ENCODE measurements at regions not wholly inside any gene's neighbourhood (a gene's known extent, or its start where the extent isn't known, plus 50 kb on each side); places are given as distances from the start of the nearest gene placed in this dataset.

DNA sequence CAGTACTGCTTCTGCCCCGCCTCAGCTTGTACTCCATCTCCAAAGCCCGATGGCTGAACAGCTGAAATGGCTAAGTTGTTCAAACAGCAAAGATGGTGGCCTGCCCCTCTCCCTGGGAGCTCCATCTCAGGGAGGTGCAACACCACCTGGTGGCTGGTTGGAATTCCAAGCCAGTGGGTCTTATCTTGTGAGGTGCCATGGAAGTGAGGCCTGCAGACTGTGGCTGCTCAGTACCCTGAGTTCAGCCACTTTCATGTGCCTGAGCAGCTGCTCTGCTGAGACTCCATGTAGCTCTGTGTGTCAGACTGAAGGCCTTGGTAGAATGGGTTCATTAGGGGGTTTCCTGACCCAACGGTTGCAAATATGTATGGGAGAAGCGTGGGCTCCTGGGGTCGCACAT, 67.3 kb upstream of the SPRY2 start:
- no peak overlapping the region for H2AFZ ChIP-seq (ENCODE audit: low read length)
- H3K27me3 ChIP-seq (ENCODE audit: low read length): no peaks in the 10 kb centered on the region
- no peaks in the 10 kb centered on the region for H3K79me2 ChIP-seq (ENCODE audit: low read length)
- no peaks in the 10 kb centered on the region for H3K4me1 ChIP-seq (ENCODE audit: insufficient read depth, low read length)
- no peaks in the 10 kb centered on the region for H3F3A ChIP-seq (ENCODE audit: low read length, unreplicated experiment)
- no peak overlapping the region for H3K4me3 ChIP-seq (ENCODE audit: low read length)
- ChIA-PET POLR2A (ENCODE audit: unreplicated experiment) (no interaction called here), CTCF (no interaction called here)
- no peak overlapping the region for H3K27ac ChIP-seq (ENCODE audit: low read length)
- H3K9ac ChIP-seq (ENCODE audit: low read length): no peak overlapping the region
- BruUV-seq (replicated peaks): no TSS peak
- H4K20me1 ChIP-seq (ENCODE audit: low read length): no peaks in the 10 kb centered on the region
- intact Hi-C loops (cut with micrococcal nuclease): no loop called here
- DNase-seq: peak; percentile 14
- H3K9me2 ChIP-seq (replicated peaks; ENCODE audit: low read length): no peaks in the 10 kb centered on the region
- H3K9me3 ChIP-seq (ENCODE audit: low read length): no peaks in the 10 kb centered on the region
- ATAC-seq: no peak
- no peak overlapping the region for H3K4me2 ChIP-seq (ENCODE audit: low read length)
- no peak for TF ChIP-seq EZH2phosphoT487 (IDR thresholded peaks at IDR 0.05; ENCODE audit: borderline replicate concordance, low read length)
- TF ChIP-seq, protein P1, sequence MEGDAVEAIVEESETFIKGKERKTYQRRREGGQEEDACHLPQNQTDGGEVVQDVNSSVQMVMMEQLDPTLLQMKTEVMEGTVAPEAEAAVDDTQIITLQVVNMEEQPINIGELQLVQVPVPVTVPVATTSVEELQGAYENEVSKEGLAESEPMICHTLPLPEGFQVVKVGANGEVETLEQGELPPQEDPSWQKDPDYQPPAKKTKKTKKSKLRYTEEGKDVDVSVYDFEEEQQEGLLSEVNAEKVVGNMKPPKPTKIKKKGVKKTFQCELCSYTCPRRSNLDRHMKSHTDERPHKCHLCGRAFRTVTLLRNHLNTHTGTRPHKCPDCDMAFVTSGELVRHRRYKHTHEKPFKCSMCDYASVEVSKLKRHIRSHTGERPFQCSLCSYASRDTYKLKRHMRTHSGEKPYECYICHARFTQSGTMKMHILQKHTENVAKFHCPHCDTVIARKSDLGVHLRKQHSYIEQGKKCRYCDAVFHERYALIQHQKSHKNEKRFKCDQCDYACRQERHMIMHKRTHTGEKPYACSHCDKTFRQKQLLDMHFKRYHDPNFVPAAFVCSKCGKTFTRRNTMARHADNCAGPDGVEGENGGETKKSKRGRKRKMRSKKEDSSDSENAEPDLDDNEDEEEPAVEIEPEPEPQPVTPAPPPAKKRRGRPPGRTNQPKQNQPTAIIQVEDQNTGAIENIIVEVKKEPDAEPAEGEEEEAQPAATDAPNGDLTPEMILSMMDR (conservative IDR thresholded peaks at IDR 0.05; ENCODE audit: low read depth, low read length): peak; percentile 29; the same call in 1 of the 2 replicates
- TF ChIP-seq EZH2 (IDR thresholded peaks at IDR 0.05; ENCODE audit: low read length, unreplicated experiment): no peak
- H3K36me3 ChIP-seq (ENCODE audit: low read depth, low read length): no peaks in the 10 kb centered on the region

DNA sequence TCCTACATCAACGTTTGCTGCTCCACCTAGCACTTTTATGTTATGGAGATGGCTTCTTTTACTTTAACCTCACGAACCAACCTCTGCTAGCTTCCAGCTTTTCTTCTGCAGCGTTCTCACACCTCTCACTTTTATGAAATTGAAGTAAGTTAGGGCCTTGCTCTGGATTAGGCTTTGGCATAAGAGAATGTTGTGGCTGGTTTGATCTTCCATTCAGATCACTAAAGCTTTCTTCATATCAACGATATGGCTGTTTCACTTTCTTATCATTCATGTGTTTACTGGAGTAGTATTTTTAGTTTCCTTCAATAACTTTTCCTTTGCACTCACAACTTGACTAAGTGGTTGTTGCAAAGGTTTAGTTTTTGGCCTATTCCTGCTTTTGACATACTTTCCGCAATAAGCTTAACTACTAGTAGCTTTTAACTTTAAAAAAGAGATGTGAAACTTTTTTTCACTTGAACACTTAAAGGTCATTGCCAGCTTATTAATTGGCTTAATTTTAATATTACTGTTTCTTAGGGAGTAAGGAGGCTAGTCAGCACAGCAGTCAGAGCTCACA, 60.0 kb upstream of the SPRY2 start:
- ATAC-seq (no peak), DNase-seq (no peak)
- Histone ChIP-seq H3F3A (ENCODE audit: low read length, unreplicated experiment) (no peaks in the 10 kb centered on the region), H2AFZ (ENCODE audit: low read length) (no peak overlapping the region), H3K9ac (ENCODE audit: low read length) (no peak overlapping the region), H3K27me3 (ENCODE audit: low read length) (no peaks in the 10 kb centered on the region), H3K9me3 (ENCODE audit: low read length) (no peaks in the 10 kb centered on the region), H3K9me2 (replicated peaks; ENCODE audit: low read length) (no peaks in the 10 kb centered on the region), H3K4me3 (ENCODE audit: low read length) (no peak overlapping the region), H3K79me2 (ENCODE audit: low read length) (no peaks in the 10 kb centered on the region), H3K27ac (ENCODE audit: low read length) (no peak overlapping the region), H3K36me3 (ENCODE audit: low read depth, low read length) (no peaks in the 10 kb centered on the region), H3K4me2 (ENCODE audit: low read length) (no peak overlapping the region), H4K20me1 (ENCODE audit: low read length) (no peaks in the 10 kb centered on the region), H3K4me1 (ENCODE audit: insufficient read depth, low read length) (no peaks in the 10 kb centered on the region)
- TF ChIP-seq EZH2 (IDR thresholded peaks at IDR 0.05; ENCODE audit: low read length, unreplicated experiment) (no peak), EZH2phosphoT487 (IDR thresholded peaks at IDR 0.05; ENCODE audit: borderline replicate concordance, low read length) (no peak)
- TF ChIP-seq, protein P1 (conservative IDR thresholded peaks at IDR 0.05; ENCODE audit: low read depth, low read length): no peak
- intact Hi-C loops (cut with micrococcal nuclease): no loop called here
- no TSS peak for BruUV-seq (replicated peaks)
- POLR2A ChIA-PET (ENCODE audit: unreplicated experiment): no interaction called here
- CTCF ChIA-PET: no interaction called here

- BruUV-seq (replicated peaks): no TSS peak
These were observed 59.4 kb upstream of the SPRY2 start for GRCh38 chr13:80400164-80400864.

More at GRCh38 chr13:80400164-80400864, 59.4 kb upstream of the SPRY2 start:
- H3K9me3 ChIP-seq (ENCODE audit: low read length): no peaks in the 10 kb centered on the region
- no peak overlapping the region for H3K4me2 ChIP-seq (ENCODE audit: low read length)
- H3K4me3 ChIP-seq (ENCODE audit: low read length): no peak overlapping the region
- DNase-seq (no peak), ATAC-seq (no peak)
- CTCF ChIA-PET: no interaction called here
- intact Hi-C loops (cut with micrococcal nuclease): no loop called here
- H3K27me3 ChIP-seq (ENCODE audit: low read length): no peaks in the 10 kb centered on the region
- H3K9me2 ChIP-seq (replicated peaks; ENCODE audit: low read length): no peaks in the 10 kb centered on the region
- TF ChIP-seq, protein P1 (conservative IDR thresholded peaks at IDR 0.05; ENCODE audit: low read depth, low read length): no peak
- TF ChIP-seq EZH2 (IDR thresholded peaks at IDR 0.05; ENCODE audit: low read length, unreplicated experiment) (no peak), EZH2phosphoT487 (IDR thresholded peaks at IDR 0.05; ENCODE audit: borderline replicate concordance, low read length) (no peak)
- no peaks in the 10 kb centered on the region for H4K20me1 ChIP-seq (ENCODE audit: low read length)
- no peak overlapping the region for H2AFZ ChIP-seq (ENCODE audit: low read length)
- no peaks in the 10 kb centered on the region for H3K36me3 ChIP-seq (ENCODE audit: low read depth, low read length)
- H3F3A ChIP-seq (ENCODE audit: low read length, unreplicated experiment): no peaks in the 10 kb centered on the region
- H3K27ac ChIP-seq (ENCODE audit: low read length): no peak overlapping the region
- H3K9ac ChIP-seq (ENCODE audit: low read length): no peak overlapping the region
- no peaks in the 10 kb centered on the region for H3K79me2 ChIP-seq (ENCODE audit: low read length)
- H3K4me1 ChIP-seq (ENCODE audit: insufficient read depth, low read length): no peaks in the 10 kb centered on the region
- POLR2A ChIA-PET (ENCODE audit: unreplicated experiment): no interaction called here
